HUES6 (cell line): ENCODE measurements at regions not wholly inside any gene's neighbourhood (a gene's known extent, or its start where the extent isn't known, plus 50 kb on each side); places are given as distances from the start of the nearest gene placed in this dataset.
"Not testable (repeated sequence)": the region's sequence is repeated elsewhere in the genome, so short reads cannot be mapped to it uniquely, and the experiment has no call there.

Experiments
- H3K27ac ChIP-seq: 2 replicates; pipeline ENCODE4 v1.7.0; 2013; ENCODE audit warnings: low read depth, mild to moderate bottlenecking, low read length, inconsistent platforms
- H3K27me3 ChIP-seq: 2 replicates; pipeline ENCODE4 v1.6.1; 2013; ENCODE audit warnings: low read length; ENCODE audit not compliant: control insufficient read depth, insufficient read depth
- H3K36me3 ChIP-seq: 2 replicates; pipeline ENCODE4 v1.6.1; 2013; ENCODE audit warnings: low read length; ENCODE audit not compliant: control insufficient read depth, insufficient read depth
- H3K4me1 ChIP-seq: 2 replicates; pipeline ENCODE4 v1.6.1; 2013; ENCODE audit warnings: low read length; ENCODE audit not compliant: control insufficient read depth, insufficient read depth
- H3K4me3 ChIP-seq: 2 replicates; pipeline ENCODE4 v1.5.1; 2013; ENCODE audit warnings: low read depth, low read length
- H3K9ac ChIP-seq: one replicate; pipeline ENCODE4 v1.6.1; 2013; ENCODE audit warnings: mild to moderate bottlenecking, low read length
- H3K9me3 ChIP-seq: 2 replicates; pipeline ENCODE4 v1.6.1; 2013; ENCODE audit warnings: low read depth, low read length; ENCODE audit not compliant: control insufficient read depth, insufficient read depth

DNA sequence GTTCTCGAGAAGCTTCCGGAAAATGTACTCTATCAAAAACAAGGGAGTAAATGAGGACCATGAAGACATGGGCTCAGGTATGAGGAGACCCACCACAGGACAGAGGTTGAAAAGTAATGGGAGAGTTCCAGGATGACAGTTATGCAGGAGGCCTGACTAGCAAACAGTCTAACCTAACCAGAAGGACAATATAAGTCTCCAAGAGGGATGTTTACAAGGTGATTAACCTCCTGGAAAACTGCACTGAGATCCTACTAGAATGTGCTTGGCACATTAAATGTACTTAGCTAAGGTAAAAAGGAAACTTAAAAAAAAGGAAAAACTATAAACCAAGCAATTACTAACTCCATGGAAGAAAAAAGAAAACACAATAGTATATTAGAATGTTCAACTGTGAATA, 258.3 kb downstream of the KLF5 start:
- H3K27ac ChIP-seq = no peak overlapping the region
- 0 out of 2 replicates have a peak, but pooled peaks cover 6% of the 10 kb centered on the region for H3K9me3 ChIP-seq

DNA sequence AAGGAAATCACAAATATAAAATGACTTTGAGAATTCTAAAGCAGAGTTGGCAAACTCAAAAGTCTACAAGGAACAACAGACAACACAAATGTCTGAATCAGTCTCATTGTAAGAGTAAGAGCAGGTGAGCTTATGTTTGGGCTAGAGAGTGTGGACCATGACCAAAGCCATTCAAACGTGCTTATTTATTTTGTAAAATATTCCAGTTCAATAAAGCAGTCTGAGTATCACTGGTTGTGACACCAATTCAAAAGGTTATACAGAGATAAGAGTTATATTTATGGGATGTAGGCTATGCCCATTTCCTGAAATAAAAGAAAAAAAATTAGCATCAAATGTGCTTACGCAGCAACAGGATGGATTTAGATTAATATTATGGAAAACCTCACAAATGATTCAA, 251.6 kb downstream of the KLF5 start:
- H3K27ac ChIP-seq = no peak overlapping the region
- no peaks in the 10 kb centered on the region for H3K4me1 ChIP-seq
- no peak overlapping the region for H3K9ac ChIP-seq
- no peaks in the 10 kb centered on the region for H3K27me3 ChIP-seq
- H3K4me3 ChIP-seq = no peak overlapping the region
- no peaks in the 10 kb centered on the region for H3K36me3 ChIP-seq
- H3K9me3 ChIP-seq = peaks cover 9% of the 10 kb centered on the region; the same call in 1 of the 2 replicates

More for the DNA sequence above, 258.3 kb downstream of the KLF5 start:
- no peaks in the 10 kb centered on the region for H3K36me3 ChIP-seq
- no peaks in the 10 kb centered on the region for H3K27me3 ChIP-seq
- H3K9ac ChIP-seq = no peak overlapping the region
- no peak overlapping the region for H3K4me3 ChIP-seq
- H3K4me1 ChIP-seq = no peaks in the 10 kb centered on the region

DNA sequence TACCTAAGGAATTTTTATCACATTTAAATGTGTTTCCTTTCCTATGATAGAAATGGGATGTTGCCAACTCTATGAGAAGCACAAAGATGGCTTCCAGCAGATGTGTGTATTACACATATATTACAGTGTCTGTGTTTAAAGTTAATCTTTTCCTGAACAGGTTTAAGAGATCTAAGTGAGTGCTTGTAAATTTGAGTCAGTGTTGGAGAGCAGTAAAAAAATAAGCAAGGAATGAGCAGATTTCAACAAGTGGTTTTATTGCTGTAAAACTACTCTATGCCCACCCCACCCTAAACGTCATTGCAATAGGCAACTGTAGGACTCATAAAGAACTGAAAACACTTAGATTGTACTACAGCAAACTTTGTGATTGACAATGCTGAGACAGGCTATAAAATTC, 248.7 kb downstream of the KLF5 start:
- Histone ChIP-seq H3K36me3 (no peaks in the 10 kb centered on the region), H3K9ac (no peak overlapping the region)

DNA sequence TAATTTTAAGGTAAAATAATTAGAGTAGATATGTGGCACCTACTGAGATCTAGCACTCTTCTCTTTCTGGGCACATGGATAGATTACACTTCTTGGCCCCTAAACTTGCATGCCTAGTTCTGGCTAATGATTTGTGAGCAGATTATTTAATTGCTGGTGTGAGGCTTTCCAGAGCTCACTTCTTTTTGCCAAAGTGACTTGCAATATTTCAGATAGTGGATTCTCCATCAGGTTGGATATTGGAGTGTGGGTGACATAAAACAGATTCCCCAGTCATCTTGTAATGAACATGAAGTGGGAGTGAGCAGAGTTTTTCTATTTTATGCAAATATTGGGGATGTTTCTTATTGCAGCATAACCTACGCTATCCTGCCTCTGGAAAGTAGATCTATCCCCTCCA, 247.9 kb downstream of the KLF5 start:
- peaks cover 2% of the 10 kb centered on the region; the same call in 1 of the 2 replicates for H3K9me3 ChIP-seq
- no peak overlapping the region for H3K27ac ChIP-seq
- H3K4me1 ChIP-seq = no peaks in the 10 kb centered on the region
- H3K27me3 ChIP-seq = no peaks in the 10 kb centered on the region
- H3K36me3 ChIP-seq = no peaks in the 10 kb centered on the region
- H3K4me3 ChIP-seq = no peak overlapping the region
- H3K9ac ChIP-seq = no peak overlapping the region

More for the DNA sequence above, 248.7 kb downstream of the KLF5 start:
- Histone ChIP-seq H3K4me1 (no peaks in the 10 kb centered on the region), H3K27ac (no peak overlapping the region), H3K9me3 (peaks cover 2% of the 10 kb centered on the region; the same call in 1 of the 2 replicates), H3K4me3 (no peak overlapping the region), H3K27me3 (no peaks in the 10 kb centered on the region)

DNA sequence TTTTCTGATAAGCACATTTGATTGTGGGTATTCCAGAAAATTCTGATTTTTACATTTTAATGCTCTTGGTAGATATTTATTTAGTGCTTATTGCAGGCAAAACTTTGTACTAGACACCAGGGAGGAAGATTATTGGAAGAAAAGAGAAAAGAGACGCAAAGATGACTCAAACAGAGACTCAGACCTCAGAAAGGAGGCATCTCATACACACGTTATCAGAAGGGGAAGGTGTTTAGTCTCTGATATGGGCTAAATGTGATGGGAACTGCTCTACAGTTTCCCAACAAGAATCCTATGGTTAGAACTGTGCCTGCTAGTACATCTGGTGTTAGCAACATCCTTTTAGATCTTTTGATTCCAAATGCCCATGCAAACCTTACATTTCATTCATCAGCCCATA, 245.6 kb downstream of the KLF5 start:
- Histone ChIP-seq H3K27me3 (no peaks in the 10 kb centered on the region), H3K4me3 (no peak overlapping the region), H3K27ac (no peak overlapping the region), H3K4me1 (no peaks in the 10 kb centered on the region), H3K9me3 (peaks cover 2% of the 10 kb centered on the region; the same call in 1 of the 2 replicates), H3K36me3 (no peaks in the 10 kb centered on the region), H3K9ac (no peak overlapping the region)

DNA sequence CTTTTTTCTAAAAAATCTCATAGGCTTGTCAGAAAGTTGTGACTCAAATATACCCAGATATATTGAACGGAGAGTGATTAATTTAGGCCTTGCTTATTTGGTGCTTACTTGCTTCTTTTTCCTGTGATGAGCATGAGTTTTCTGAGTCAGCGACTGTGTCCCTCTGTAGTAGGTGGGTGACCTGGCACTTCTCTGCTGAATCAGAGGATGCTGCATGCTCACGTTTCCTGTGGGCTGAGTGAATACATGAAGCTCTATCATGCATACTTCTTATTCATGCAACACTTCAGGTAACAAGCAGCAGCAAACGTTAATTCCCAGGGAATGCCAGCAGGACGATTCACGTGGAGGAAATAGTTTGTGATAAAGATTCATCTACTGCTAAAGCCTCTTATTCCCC, 245.0 kb downstream of the KLF5 start:
- no peak overlapping the region for H3K4me3 ChIP-seq
- H3K4me1 ChIP-seq = no peaks in the 10 kb centered on the region
- no peaks in the 10 kb centered on the region for H3K36me3 ChIP-seq
- no peak overlapping the region for H3K27ac ChIP-seq
- H3K9ac ChIP-seq = no peak overlapping the region
- H3K9me3 ChIP-seq = peaks cover 2% of the 10 kb centered on the region; the same call in 1 of the 2 replicates
- H3K27me3 ChIP-seq = no peaks in the 10 kb centered on the region

DNA sequence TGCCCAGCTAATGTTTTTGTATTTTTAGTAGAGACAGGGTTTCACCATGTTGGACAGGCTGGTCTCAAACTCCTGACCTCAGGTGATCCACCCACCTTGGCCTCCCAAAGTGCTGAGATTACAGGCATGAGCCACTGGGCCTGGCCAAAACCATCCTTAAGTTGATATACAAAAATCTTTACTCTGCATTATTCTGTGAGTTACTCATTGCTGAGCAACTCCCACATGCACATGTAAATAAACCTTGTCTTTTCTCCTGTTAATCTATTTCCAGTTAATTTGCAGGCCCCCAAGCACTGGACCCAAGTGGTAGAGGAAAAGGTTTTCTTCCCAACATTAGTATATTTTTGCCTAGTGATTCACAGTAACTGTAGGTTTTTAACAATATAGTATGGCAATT, 242.8 kb downstream of the KLF5 start:
- H3K4me3 ChIP-seq, H3K36me3 ChIP-seq, H3K4me1 ChIP-seq, H3K9me3 ChIP-seq, H3K27ac ChIP-seq, H3K9ac ChIP-seq, H3K27me3 ChIP-seq: not testable (repeated sequence)

DNA sequence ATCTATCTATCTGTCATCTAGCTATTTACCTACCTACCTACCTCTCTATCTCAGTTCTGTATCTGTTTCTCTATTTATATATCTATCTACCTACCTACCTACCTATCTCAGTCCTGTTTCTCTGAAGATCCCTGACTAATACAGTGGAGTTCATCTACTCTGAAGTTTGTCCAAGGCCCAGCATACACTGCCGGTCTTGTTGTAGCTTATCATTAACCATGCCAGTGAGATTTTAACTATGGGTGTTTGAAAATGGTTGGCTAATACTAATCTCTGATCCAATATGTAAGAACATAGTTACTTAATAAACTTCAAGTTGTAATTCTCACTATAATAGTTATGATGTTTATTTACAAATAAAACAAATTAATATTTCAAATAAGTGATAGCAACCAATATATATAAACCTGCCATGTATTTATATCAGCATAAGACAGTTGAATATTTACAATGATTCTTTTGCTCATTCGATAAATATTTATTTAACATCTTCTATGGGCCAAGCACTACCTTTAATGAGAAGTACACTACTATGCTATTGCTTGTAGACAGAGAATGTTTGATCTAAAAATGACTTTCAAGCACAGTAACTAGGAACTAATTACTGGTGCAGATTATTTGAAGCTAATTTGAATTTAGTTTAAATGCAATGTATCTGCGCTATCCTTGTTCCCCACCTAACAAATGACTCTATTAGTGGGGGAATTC, 242.1 kb downstream of the KLF5 start:
- no peak overlapping the region for H3K4me3 ChIP-seq
- H3K27me3 ChIP-seq = no peaks in the 10 kb centered on the region
- no peaks in the 10 kb centered on the region for H3K9me3 ChIP-seq
- no peak overlapping the region for H3K9ac ChIP-seq
- H3K27ac ChIP-seq = no peak overlapping the region
- H3K4me1 ChIP-seq = no peaks in the 10 kb centered on the region
- H3K36me3 ChIP-seq = no peaks in the 10 kb centered on the region

DNA sequence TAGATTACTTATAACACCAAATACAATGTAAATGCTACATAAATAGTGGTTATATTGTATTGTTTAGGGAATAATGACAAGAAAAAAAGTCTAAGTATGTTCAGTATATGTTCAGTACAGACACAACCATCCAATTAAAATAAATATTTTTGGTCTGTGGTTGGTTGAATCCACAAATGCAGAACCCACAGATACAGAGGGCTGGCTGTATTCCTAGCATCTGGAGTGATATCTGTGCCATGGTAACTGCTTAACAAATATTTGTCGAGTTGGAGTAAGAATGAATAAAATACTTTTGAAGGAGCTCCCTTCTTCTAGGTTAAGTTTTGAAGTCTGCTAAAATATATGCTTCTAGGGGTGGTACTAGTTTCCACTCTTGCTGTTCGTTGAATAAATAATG, 241.0 kb downstream of the KLF5 start:
- Histone ChIP-seq H3K27ac (no peak overlapping the region), H3K27me3 (no peaks in the 10 kb centered on the region), H3K9ac (no peak overlapping the region), H3K9me3 (no peaks in the 10 kb centered on the region), H3K36me3 (no peaks in the 10 kb centered on the region), H3K4me1 (no peaks in the 10 kb centered on the region), H3K4me3 (no peak overlapping the region)

DNA sequence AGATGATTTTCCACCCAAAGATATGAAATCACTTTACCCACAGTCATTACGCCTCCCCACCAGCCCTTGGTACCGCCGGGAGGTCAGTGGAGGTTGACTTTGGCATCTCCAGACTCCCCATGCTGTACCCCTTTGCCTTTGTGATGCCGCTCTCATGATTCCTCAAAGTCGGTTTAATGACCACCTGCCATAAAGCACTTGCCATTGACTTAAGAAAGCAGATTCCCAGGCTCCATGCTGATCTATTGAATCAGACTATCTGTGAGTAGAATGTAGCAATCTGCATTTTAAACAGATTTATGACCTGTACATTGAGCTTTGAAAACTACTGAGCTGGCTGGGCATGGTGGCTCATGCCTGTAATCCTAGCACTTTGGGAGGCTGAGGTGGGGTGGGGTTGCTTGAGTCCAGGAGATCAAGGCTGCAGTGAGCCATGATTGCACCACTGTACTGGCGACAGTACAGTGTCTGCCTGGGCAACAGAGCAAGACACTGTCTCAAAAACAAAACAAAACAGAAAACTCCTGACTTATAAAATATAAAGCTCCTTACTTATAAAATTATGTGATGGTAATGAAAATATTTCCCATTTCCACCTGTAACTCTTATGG, 235.2 kb downstream of the KLF5 start:
- Histone ChIP-seq H3K4me1 (no peaks in the 10 kb centered on the region), H3K4me3 (no peak overlapping the region), H3K27ac (no peak overlapping the region), H3K9me3 (no peaks in the 10 kb centered on the region), H3K36me3 (no peaks in the 10 kb centered on the region), H3K9ac (no peak overlapping the region), H3K27me3 (no peaks in the 10 kb centered on the region)

DNA sequence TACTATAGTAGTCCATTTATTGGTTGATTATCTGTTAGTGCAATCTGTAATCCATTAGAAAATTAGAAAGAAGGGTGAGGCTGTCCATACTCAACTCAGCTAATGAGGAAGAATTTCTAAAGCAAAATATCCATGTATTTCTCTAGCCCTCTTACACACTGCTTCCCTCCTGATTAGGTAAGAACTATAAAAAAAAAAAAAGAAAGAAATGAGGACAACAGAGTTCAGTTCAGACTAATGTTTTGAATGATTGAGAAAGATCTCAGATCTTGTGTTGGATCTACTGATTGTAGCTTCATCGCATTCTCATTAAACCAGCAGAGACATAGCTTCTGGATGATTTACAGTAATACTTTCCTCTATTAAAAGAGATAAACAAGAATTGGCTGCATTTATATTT, 233.3 kb downstream of the KLF5 start:
- Histone ChIP-seq H3K27me3 (no peaks in the 10 kb centered on the region), H3K4me3 (no peak overlapping the region), H3K9ac (no peak overlapping the region), H3K27ac (no peak overlapping the region), H3K9me3 (no peaks in the 10 kb centered on the region), H3K4me1 (no peaks in the 10 kb centered on the region), H3K36me3 (no peaks in the 10 kb centered on the region)
